HG03196 (cell line): ENCODE measurements at regions not wholly inside any gene's neighbourhood (a gene's known extent, or its start where the extent isn't known, plus 50 kb on each side); places are given as distances from the start of the nearest gene placed in this dataset.

Experiments
- ATAC-seq: cut with Tn5 transposase; IDR thresholded peaks from one replicate; pipeline ENCODE4 v1.9.1; 2021; ENCODE audit not compliant: unreplicated experiment

DNA sequence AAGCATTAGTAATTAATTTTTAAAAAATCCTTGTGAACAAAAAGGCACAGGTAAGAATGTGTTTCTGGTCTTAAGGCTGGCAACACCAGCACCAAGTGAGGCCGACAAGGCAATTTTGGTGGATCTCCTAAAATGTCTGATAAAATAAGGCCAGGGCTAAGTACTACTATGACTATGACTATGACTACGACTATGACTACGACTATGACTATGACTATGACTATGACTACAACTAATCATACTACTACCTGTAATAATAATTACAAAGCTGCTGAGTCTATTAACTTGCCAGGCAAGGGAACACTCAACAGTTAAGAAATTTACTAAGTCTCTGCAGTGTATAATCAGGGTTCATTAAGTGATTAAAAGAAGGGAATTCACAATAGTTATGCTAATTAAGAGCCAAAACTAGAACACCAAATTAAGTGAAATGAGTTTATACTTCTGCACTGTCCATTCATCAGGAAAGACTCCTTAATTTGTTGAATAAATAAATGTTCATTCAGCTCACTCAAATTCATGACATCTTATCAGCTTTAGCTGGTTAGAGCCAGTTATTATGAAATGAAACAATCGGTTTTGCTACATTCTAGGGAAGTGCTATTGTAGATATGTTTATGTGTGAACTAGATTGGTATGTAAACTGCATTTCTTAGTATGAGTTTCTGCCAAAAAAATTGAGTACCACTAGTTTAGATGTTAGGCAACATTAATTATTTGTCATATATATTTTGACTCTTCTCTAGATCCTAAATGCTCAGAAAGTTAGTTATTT lies 1626.2 kb upstream of the PCDH20 start:
- ATAC-seq: no peak

- no peak for ATAC-seq
These were observed 1610.7 kb upstream of the PCDH20 start for GRCh38 chr13:63026285-63026797.

DNA sequence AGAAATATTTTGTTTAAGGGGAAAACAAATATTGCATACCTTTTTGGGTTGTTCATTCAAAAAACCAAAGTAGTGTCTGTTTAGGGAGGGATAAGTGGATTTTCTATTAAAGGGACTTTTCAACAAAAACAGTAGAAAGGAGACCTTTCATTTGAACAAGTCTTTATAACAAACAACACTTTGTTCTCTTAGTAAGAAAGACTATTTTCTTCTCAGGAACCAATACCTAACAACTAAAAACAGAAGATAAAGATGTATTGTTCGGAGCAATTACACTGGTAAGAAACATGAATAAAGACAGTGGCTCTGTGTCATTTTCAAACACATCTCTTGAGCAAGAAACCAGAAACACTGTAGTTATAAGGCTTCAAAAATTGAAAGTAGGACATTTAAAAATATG lies 1610.1 kb upstream of the PCDH20 start:
- no peak for ATAC-seq

DNA sequence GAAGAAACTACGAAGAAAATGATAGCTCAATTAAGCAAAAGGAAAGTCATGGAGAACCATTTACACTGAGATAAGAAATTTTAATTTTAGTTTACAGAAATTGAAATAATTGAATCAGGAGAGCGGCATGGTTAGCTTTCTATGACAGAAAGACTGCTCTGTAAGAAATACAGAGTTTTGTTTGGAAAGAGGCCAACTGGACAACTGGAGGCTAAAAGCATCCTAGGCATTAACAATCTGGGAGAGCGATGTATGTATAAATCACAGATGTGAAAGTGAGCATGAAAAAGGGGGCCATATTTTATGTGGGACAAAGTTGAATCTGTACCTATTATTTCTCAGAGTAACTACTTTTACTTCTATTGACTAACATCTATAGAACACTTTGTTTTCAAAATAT lies 1608.8 kb upstream of the PCDH20 start:
- no peak for ATAC-seq

- no peak for ATAC-seq
These were observed 1596.3 kb upstream of the PCDH20 start for GRCh38 chr13:63011996-63012395.

DNA sequence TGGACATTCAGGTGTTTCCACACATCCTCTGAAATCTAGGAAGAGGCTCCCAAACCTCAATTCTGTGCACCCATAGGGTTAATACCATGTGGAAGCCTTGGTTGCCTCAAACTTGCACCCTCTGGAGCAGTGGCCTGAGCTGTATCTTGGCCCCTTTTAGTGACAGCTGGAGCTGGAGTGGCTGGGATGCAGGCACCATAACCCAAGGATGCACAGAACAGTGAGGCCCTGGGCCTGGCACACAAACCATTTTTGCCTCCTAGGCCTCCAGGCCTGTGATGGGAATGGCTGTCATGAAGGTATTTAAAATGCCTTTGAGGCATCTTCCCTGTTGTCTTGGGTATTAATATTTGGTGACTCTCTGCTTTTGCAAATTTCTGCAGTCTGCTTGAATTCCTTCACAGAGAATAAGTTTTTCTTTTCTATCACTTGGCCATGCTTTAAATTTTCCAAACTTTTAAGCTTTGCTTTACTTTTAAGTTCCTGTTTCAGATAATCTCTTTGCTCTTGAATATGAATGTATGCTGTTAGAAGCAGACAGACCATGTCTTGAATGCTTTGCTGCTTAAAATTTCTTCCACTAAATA lies 1594.5 kb upstream of the PCDH20 start:
- ATAC-seq: no peak

DNA sequence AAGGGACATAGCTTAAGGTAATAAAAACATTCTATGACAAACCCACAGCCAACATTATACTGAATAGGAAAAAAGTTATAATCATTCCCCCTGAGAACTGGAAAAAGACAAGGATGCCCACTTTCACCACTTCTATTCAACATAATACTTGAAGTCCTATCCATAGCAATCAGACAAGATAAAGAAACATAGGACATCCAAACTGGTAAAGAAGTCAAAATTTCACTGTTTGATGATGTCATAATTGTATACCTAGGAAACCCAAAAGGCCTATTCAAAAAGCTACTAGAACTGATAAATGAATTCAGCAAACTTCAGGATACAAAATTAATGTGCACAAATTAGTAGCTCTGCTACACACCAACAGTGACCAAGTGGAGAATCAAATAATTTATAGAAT lies 1590.0 kb upstream of the PCDH20 start:
- no peak for ATAC-seq

- ATAC-seq: no peak
These were observed 1582.0 kb upstream of the PCDH20 start for GRCh38 chr13:62997696-62998095.

- ATAC-seq: no peak
These were observed 1581.5 kb upstream of the PCDH20 start for GRCh38 chr13:62997038-62997599.

DNA sequence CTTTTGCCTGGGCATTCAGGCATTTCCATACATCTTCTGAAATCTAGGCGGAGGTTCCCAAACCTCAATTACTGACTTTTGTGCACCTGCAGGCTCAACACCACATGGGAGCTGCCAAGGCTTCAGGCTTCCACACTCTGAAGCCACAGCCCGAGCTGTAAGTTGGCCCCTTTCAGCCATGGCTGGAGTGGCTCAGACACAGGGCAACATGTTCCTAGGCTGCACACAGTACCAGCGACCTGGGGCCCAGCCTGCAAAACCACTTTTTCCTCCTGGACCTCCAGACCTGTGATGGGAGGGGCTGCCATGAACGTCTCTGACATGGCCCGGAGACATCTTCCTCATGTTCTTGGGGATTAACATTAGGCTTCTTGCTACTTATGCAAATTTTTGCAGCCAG lies 1558.2 kb upstream of the PCDH20 start:
- ATAC-seq: no peak

GRCh38 chr13:62964522-62964921 lies 1548.9 kb upstream of the PCDH20 start:
- ATAC-seq: no peak

- no peak for ATAC-seq
These were observed 1545.1 kb upstream of the PCDH20 start for GRCh38 chr13:62960723-62961122.

DNA sequence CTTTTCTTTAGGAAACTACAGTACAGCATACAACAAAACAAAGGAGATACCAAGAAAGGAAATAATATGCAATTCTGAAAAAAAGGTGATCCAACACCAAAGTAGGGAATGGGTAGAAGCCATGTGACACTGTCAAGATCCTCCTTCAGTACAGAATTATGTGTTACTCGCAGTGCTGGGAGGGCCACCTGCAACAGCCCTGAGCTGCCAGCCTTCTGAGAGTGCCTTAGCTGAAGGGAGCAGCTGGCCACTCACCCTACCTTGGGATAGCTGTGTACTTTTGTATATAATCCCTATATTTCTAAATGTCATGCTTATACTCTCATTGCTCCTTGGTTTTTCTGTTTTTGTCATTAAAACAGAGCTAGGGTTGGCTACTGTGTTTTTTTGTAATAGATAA lies 1518.2 kb upstream of the PCDH20 start:
- ATAC-seq: no peak

- no peak for ATAC-seq
These were observed 1516.7 kb upstream of the PCDH20 start for GRCh38 chr13:62932256-62932883.

GRCh38 chr13:62931853-62932252 lies 1516.2 kb upstream of the PCDH20 start:
- ATAC-seq: no peak

DNA sequence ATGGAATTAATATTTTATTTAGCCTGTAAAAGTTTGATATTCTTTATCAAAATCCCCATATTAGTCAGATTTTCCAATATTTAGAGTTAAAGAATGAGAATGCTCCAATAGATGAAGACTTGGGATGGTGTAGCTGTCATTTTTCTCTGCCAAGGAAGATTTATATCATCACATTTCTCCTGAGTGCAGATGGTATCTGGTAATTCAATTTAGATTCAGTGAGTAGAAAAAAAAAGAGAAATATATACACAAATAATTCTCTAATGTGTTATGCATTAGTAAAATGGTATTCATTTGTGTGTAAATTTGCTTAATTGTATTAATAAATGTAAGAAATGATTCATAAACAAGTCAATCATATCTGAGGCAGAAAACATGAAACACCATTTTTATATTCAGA lies 1508.7 kb upstream of the PCDH20 start:
- no peak for ATAC-seq

GRCh38 chr13:62920159-62920558 lies 1504.5 kb upstream of the PCDH20 start:
- no peak for ATAC-seq

- no peak for ATAC-seq
These were observed 1503.8 kb upstream of the PCDH20 start for GRCh38 chr13:62919491-62919890.

- no peak for ATAC-seq
These were observed 1495.0 kb upstream of the PCDH20 start for GRCh38 chr13:62910541-62911060.

DNA sequence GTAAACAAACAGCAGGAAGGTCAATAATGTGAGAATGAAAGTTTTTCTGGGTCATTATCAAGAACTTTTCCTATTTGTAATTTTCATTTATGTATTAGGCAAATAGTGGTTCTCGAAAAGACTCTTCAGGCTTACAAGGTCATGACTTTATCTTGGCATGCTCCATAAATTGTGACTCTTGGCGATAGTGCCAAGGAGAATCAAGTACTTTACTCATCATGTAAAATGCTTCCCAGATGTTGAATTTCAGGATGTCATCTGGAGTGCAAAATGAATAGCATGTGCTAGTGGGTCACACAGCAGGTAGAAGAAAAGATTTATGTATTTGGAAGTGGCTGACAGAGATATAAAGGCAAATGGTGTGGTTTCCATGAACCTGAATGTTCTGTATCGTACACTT lies 1492.7 kb upstream of the PCDH20 start:
- no peak for ATAC-seq

GRCh38 chr13:62906896-62907295 lies 1491.2 kb upstream of the PCDH20 start:
- ATAC-seq: no peak

- ATAC-seq: no peak
These were observed 1490.8 kb upstream of the PCDH20 start for GRCh38 chr13:62906469-62906868.
